ENCODE measurements at regions not wholly inside any gene's neighbourhood (a gene's known extent, or its start where the extent isn't known, plus 50 kb on each side); places are given as distances from the start of the nearest gene placed in this dataset.

GRCh38 chr11:28820296-28820989 is 712.3 kb downstream of the METTL15 start:
- no peaks in the 10 kb centered on the region for H3K4me1 ChIP-seq (ENCODE audit: control insufficient read depth, insufficient read depth, low read length)
- no peak overlapping the region for H3K4me3 ChIP-seq (ENCODE audit: low read depth, low read length)
- TF ChIP-seq ZNF404 (tag by site-specific recombination; IDR thresholded peaks at IDR 0.05): no peak
- TF ChIP-seq IKZF3 (tag by site-specific recombination; IDR thresholded peaks at IDR 0.05): no peak
- TF ChIP-seq ZNF132 (tag by site-specific recombination; IDR thresholded peaks at IDR 0.05; ENCODE audit: borderline replicate concordance): no peak
- TF ChIP-seq ZNF10 (tag by site-specific recombination; IDR thresholded peaks at IDR 0.05): no peak
- H3K9me3 ChIP-seq (ENCODE audit: control insufficient read depth, insufficient read depth, low read depth, low read length): no peaks in the 10 kb centered on the region
- H3K27ac ChIP-seq (ENCODE audit: extremely low read depth, low read depth, low read length): no peak overlapping the region
- POLR2A ChIA-PET: no interaction called here
- CTCF ChIA-PET: no interaction called here
- H3K36me3 ChIP-seq (ENCODE audit: control insufficient read depth in 2 of 2, insufficient read depth in 1 of 2, low read length in 2 of 2): no peaks in the 10 kb centered on the region

DNA sequence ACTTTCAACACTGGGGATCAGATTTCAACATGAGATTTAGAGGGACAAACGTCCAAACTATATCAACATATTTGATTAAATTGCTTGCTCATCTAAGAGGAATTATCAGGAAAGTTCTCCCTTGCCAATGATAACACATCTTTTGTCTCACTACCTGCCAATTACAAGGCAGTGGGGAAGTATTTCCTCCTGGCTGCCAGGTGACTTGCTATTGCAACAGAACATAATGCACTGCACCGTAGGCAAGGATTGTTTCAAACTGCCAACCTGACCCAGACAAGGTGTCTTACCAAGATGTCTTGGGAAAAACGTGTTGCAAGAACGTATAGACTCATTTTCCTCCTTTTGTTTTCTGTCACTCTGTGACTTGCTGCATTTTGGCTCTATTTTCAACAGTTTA is 711.6 kb downstream of the METTL15 start:
- TF ChIP-seq ZNF626 (tag by site-specific recombination; IDR thresholded peaks at IDR 0.05): no peak
- TF ChIP-seq ZNF211 (tag by site-specific recombination; IDR thresholded peaks at IDR 0.05; ENCODE audit: low read depth): no peak
- no peak for TF ChIP-seq BCL11B (tag by site-specific recombination; IDR thresholded peaks at IDR 0.05; ENCODE audit: low read depth)
- no peak for TF ChIP-seq ZNF23 (tag by site-specific recombination; IDR thresholded peaks at IDR 0.05; ENCODE audit: borderline replicate concordance)
- no peak for TF ChIP-seq ZNF394 (tag by site-specific recombination; IDR thresholded peaks at IDR 0.05; ENCODE audit: borderline replicate concordance)
- TF ChIP-seq SCRT1 (tag by site-specific recombination; IDR thresholded peaks at IDR 0.05; ENCODE audit: borderline replicate concordance): no peak
- no peak for TF ChIP-seq EGR2 (tag by site-specific recombination; IDR thresholded peaks at IDR 0.05; ENCODE audit: low read depth)
- TF ChIP-seq ZSCAN23 (tag by site-specific recombination; IDR thresholded peaks at IDR 0.05): no peak
- TF ChIP-seq, protein P1, sequence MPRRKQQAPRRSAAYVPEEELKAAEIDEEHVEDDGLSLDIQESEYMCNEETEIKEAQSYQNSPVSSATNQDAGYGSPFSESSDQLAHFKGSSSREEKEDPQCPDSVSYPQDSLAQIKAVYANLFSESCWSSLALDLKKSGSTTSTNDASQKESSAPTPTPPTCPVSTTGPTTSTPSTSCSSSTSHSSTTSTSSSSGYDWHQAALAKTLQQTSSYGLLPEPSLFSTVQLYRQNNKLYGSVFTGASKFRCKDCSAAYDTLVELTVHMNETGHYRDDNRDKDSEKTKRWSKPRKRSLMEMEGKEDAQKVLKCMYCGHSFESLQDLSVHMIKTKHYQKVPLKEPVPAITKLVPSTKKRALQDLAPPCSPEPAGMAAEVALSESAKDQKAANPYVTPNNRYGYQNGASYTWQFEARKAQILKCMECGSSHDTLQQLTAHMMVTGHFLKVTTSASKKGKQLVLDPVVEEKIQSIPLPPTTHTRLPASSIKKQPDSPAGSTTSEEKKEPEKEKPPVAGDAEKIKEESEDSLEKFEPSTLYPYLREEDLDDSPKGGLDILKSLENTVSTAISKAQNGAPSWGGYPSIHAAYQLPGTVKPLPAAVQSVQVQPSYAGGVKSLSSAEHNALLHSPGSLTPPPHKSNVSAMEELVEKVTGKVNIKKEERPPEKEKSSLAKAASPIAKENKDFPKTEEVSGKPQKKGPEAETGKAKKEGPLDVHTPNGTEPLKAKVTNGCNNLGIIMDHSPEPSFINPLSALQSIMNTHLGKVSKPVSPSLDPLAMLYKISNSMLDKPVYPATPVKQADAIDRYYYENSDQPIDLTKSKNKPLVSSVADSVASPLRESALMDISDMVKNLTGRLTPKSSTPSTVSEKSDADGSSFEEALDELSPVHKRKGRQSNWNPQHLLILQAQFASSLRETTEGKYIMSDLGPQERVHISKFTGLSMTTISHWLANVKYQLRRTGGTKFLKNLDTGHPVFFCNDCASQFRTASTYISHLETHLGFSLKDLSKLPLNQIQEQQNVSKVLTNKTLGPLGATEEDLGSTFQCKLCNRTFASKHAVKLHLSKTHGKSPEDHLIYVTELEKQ (tag by site-specific recombination; IDR thresholded peaks at IDR 0.05; ENCODE audit: borderline replicate concordance): no peak
- no peak overlapping the region for H3K27ac ChIP-seq (ENCODE audit: extremely low read depth, low read depth, low read length)
- POLR2A ChIA-PET: no interaction called here
- H3K4me1 ChIP-seq (ENCODE audit: control insufficient read depth, insufficient read depth, low read length): no peaks in the 10 kb centered on the region
- H3K9me3 ChIP-seq (ENCODE audit: control insufficient read depth, insufficient read depth, low read depth, low read length): no peaks in the 10 kb centered on the region
- H3K4me3 ChIP-seq (ENCODE audit: low read depth, low read length): no peak overlapping the region
- H3K36me3 ChIP-seq (ENCODE audit: control insufficient read depth in 2 of 2, insufficient read depth in 1 of 2, low read length in 2 of 2): no peaks in the 10 kb centered on the region
- CTCF ChIA-PET: no interaction called here

DNA sequence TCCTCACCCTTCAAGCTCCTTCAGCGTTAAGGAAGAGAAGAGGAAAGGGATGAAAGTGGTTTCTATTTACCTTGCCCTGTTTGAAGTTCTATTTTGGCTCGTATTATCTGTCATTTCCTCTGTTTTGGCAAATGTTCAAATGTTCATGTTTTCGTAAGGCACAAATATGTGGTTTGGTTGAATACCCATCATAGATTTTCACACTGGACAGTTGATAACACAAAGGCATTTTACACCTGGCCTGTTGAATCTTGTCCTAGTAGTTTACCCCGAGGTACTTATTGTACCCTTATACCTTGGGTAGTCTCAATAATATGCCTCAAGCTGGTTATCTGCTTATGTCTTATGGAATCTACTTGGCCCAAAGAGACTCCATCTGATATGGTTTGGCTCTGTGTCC is 706.9 kb downstream of the METTL15 start:
- Histone ChIP-seq H3K36me3 (ENCODE audit: control insufficient read depth in 2 of 2, insufficient read depth in 1 of 2, low read length in 2 of 2) (no peaks in the 10 kb centered on the region), H3K4me1 (ENCODE audit: control insufficient read depth, insufficient read depth, low read length) (no peaks in the 10 kb centered on the region), H3K4me3 (ENCODE audit: low read depth, low read length) (no peak overlapping the region), H3K27ac (ENCODE audit: extremely low read depth, low read depth, low read length) (no peak overlapping the region), H3K9me3 (ENCODE audit: control insufficient read depth, insufficient read depth, low read depth, low read length) (no peaks in the 10 kb centered on the region)
- ChIA-PET POLR2A (no interaction called here), CTCF (interaction anchor here (0.7 kb wide), 1 partner anchor 318 kb away, joined by 3 read pairs; no protein-coding TSS in a partner anchor)
- TF ChIP-seq ZNF792 (tag by site-specific recombination; IDR thresholded peaks at IDR 0.05) (no peak), ZNF292 (tag by site-specific recombination; IDR thresholded peaks at IDR 0.05; ENCODE audit: borderline replicate concordance, low read depth) (no peak), KLF16 (tag by site-specific recombination; IDR thresholded peaks at IDR 0.05) (no peak), ZNF214 (tag by site-specific recombination; IDR thresholded peaks at IDR 0.05; ENCODE audit: borderline replicate concordance) (no peak), ZBTB48 (tag by site-specific recombination; IDR thresholded peaks at IDR 0.05) (no peak), IKZF3 (tag by site-specific recombination; IDR thresholded peaks at IDR 0.05) (no peak), EGR2 (tag by site-specific recombination; IDR thresholded peaks at IDR 0.05; ENCODE audit: low read depth) (no peak), SP7 (tag by site-specific recombination; IDR thresholded peaks at IDR 0.05) (no peak), ZNF19 (tag by site-specific recombination; IDR thresholded peaks at IDR 0.05; ENCODE audit: low read depth) (no peak)
- TF ChIP-seq, protein P2, sequence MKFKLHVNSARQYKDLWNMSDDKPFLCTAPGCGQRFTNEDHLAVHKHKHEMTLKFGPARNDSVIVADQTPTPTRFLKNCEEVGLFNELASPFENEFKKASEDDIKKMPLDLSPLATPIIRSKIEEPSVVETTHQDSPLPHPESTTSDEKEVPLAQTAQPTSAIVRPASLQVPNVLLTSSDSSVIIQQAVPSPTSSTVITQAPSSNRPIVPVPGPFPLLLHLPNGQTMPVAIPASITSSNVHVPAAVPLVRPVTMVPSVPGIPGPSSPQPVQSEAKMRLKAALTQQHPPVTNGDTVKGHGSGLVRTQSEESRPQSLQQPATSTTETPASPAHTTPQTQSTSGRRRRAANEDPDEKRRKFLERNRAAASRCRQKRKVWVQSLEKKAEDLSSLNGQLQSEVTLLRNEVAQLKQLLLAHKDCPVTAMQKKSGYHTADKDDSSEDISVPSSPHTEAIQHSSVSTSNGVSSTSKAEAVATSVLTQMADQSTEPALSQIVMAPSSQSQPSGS (tag by site-specific recombination; IDR thresholded peaks at IDR 0.05; ENCODE audit: low read depth): no peak
